Hepatocyte (in vitro differentiated cells): ENCODE measurements at regions not wholly inside any gene's neighbourhood (a gene's known extent, or its start where the extent isn't known, plus 50 kb on each side); places are given as distances from the start of the nearest gene placed in this dataset.

Experiments used
- DNase-seq: peaks from one replicate; pipeline ENCODE4 v3.0.0-alpha.2; 2016; ENCODE audit warnings: low spot score
- H2AFZ ChIP-seq: fragments of 200-600 bp; sonication (generic); 2 replicates; pipeline ENCODE4 v1.6.0; 2016; ENCODE audit warnings: antibody characterized with exemption, mild to moderate bottlenecking
- H3K27ac ChIP-seq: fragments of 200-600 bp; sonication (generic); 2 replicates; pipeline ENCODE4 v1.5.1; 2016; ENCODE audit warnings: mild to moderate bottlenecking
- H3K27me3 ChIP-seq: fragments of 200-600 bp; sonication (generic); 2 replicates; pipeline ENCODE4 v1.6.1; 2016
- H3K36me3 ChIP-seq: fragments of 200-600 bp; sonication (generic); replicated peaks from 2 replicates; pipeline ENCODE4 v1.5.1; 2016; ENCODE audit warnings: low read depth; ENCODE audit not compliant: insufficient read depth
- H3K4me1 ChIP-seq: fragments of 200-600 bp; sonication (generic); 2 replicates; pipeline ENCODE4 v1.5.1; 2016; ENCODE audit warnings: mild to moderate bottlenecking, moderate library complexity; ENCODE audit not compliant: insufficient read depth
- H3K4me2 ChIP-seq: fragments of 200-600 bp; sonication (generic); 2 replicates; pipeline ENCODE4 v1.6.0; 2016
- H3K4me3 ChIP-seq: fragments of 200-600 bp; sonication (generic); 2 replicates; pipeline ENCODE4 v1.5.1; 2016; ENCODE audit warnings: mild to moderate bottlenecking
- H3K79me2 ChIP-seq: fragments of 200-600 bp; sonication (generic); 2 replicates; pipeline ENCODE4 v1.6.0; 2017; ENCODE audit warnings: mild to moderate bottlenecking
- H3K9me2 ChIP-seq: fragments of 200-600 bp; sonication (generic); replicated peaks from 2 replicates; pipeline ENCODE4 v1.6.0; 2017; ENCODE audit warnings: mild to moderate bottlenecking; ENCODE audit not compliant: insufficient read depth
- H3K9me3 ChIP-seq: fragments of 200-600 bp; sonication (generic); 2 replicates; pipeline ENCODE4 v1.5.1; 2016; ENCODE audit warnings: low read depth, mild to moderate bottlenecking
- H4K20me1 ChIP-seq: fragments of 200-600 bp; sonication (generic); 2 replicates; pipeline ENCODE4 v1.6.0; 2016; ENCODE audit warnings: mild to moderate bottlenecking; ENCODE audit not compliant: insufficient read depth, poor library complexity, severe bottlenecking
- CTCF ChIP-seq: fragments of 200-600 bp; sonication (generic); IDR thresholded peaks from 2 replicates; pipeline ENCODE4 v1.5.1; 2016; ENCODE audit warnings: antibody characterized with exemption, mild to moderate bottlenecking; ENCODE audit not compliant: poor library complexity
- EZH2 ChIP-seq: fragments of 200-600 bp; sonication (generic); IDR thresholded peaks from 2 replicates; pipeline ENCODE4 v1.6.1; 2016; ENCODE audit warnings: antibody characterized with exemption, mild to moderate bottlenecking, borderline replicate concordance
- EZH2phosphoT487 ChIP-seq: fragments of 200-600 bp; sonication (generic); IDR thresholded peaks from one replicate; pipeline ENCODE4 v1.6.1; 2018; ENCODE audit warnings: antibody characterized with exemption, mild to moderate bottlenecking, low read depth, moderate library complexity; ENCODE audit not compliant: unreplicated experiment, severe bottlenecking
- WGBS: methylation state at CpG from one replicate; pipeline ENCODE4 v1.1.6; 2016; ENCODE audit warnings: low lambda C conversion rate; ENCODE audit errors: missing lambda C conversion rate; 5-methylcytosine and 5-hydroxymethylcytosine counted together

- Histone ChIP-seq H3K36me3 (no peaks in the 10 kb centered on the region), H3K27me3 (no peaks in the 10 kb centered on the region), H2AFZ (no peak overlapping the region), H3K9me2 (no peaks in the 10 kb centered on the region), H3K4me2 (no peak overlapping the region), H3K4me3 (no peak overlapping the region), H4K20me1 (no peaks in the 10 kb centered on the region), H3K9me3 (no peaks in the 10 kb centered on the region), H3K79me2 (no peaks in the 10 kb centered on the region), H3K27ac (no peak overlapping the region), H3K4me1 (no peaks in the 10 kb centered on the region)
- WGBS, result 92% methylated on average over 2 of the region's 2 CpGs
- no peak for DNase-seq
- no peak for TF ChIP-seq CTCF
- TF ChIP-seq EZH2phosphoT487, result no peak
- no peak for TF ChIP-seq EZH2
Measured at GRCh38 chr9:2302606-2303005, 287.5 kb downstream of the SMARCA2 start.

GRCh38 chr9:2303056-2303455, 287.9 kb downstream of the SMARCA2 start:
- H4K20me1 ChIP-seq, result no peaks in the 10 kb centered on the region
- 89% methylated on average over 3 of the region's 3 CpGs for WGBS
- no peak for DNase-seq
- H3K9me2 ChIP-seq, result no peaks in the 10 kb centered on the region
- no peaks in the 10 kb centered on the region for H3K9me3 ChIP-seq
- H3K79me2 ChIP-seq, result no peaks in the 10 kb centered on the region
- no peak overlapping the region for H3K4me2 ChIP-seq
- H3K4me1 ChIP-seq, result no peaks in the 10 kb centered on the region
- H3K27ac ChIP-seq, result no peak overlapping the region
- H2AFZ ChIP-seq, result no peak overlapping the region
- H3K27me3 ChIP-seq, result no peaks in the 10 kb centered on the region
- H3K36me3 ChIP-seq, result no peaks in the 10 kb centered on the region
- no peak overlapping the region for H3K4me3 ChIP-seq
- TF ChIP-seq EZH2, result no peak
- TF ChIP-seq EZH2phosphoT487, result no peak
- no peak for TF ChIP-seq CTCF

DNA sequence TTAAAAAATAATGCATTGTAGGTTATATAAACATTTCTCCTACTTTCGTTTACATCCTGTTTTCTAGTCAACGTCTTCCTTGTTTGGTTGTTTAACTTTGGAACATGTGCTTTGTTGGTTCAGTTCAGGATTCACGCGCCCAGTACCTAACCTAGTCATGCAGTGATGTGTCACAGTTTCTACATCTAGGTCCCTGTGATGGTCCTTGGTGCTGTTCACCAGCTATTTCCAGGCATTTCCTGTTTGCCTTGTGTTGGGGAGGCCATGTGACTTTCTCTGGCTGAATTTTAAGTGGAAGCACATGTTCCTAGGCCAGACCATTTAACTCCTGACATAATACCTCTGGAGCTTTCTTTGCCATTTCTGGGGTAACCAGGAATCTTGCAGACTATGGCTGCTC, 292.3 kb downstream of the SMARCA2 start:
- Histone ChIP-seq H4K20me1 (no peaks in the 10 kb centered on the region), H3K27ac (no peak overlapping the region), H3K4me1 (no peaks in the 10 kb centered on the region), H3K4me3 (no peak overlapping the region), H3K4me2 (no peak overlapping the region), H3K9me2 (no peaks in the 10 kb centered on the region), H2AFZ (no peak overlapping the region), H3K36me3 (no peaks in the 10 kb centered on the region), H3K9me3 (peaks cover 14% of the 10 kb centered on the region), H3K79me2 (no peaks in the 10 kb centered on the region), H3K27me3 (no peaks in the 10 kb centered on the region)
- 80% methylated on average over 4 of the region's 4 CpGs for WGBS
- TF ChIP-seq EZH2phosphoT487 (no peak), EZH2 (no peak), CTCF (no peak)
- no peak for DNase-seq

GRCh38 chr9:2311920-2312319, 296.8 kb downstream of the SMARCA2 start:
- no peak overlapping the region for H3K4me2 ChIP-seq
- no peak overlapping the region for H3K4me3 ChIP-seq
- H3K79me2 ChIP-seq, result no peaks in the 10 kb centered on the region
- TF ChIP-seq EZH2phosphoT487 (no peak), CTCF (no peak), EZH2 (no peak)
- no peak overlapping the region for H3K27ac ChIP-seq
- no peaks in the 10 kb centered on the region for H3K9me2 ChIP-seq
- H4K20me1 ChIP-seq, result no peaks in the 10 kb centered on the region
- H2AFZ ChIP-seq, result no peak overlapping the region
- H3K4me1 ChIP-seq, result no peaks in the 10 kb centered on the region
- H3K9me3 ChIP-seq, result peaks cover 19% of the 10 kb centered on the region
- DNase-seq, result no peak
- H3K27me3 ChIP-seq, result no peaks in the 10 kb centered on the region
- no peaks in the 10 kb centered on the region for H3K36me3 ChIP-seq
